CD14-positive monocyte (primary cell): ENCODE measurements at regions not wholly inside any gene's neighbourhood (a gene's known extent, or its start where the extent isn't known, plus 50 kb on each side); places are given as distances from the start of the nearest gene placed in this dataset.

ENCODE experiments used
- DNase-seq, 3 donors: peaks; one replicate each; pipeline ENCODE4 v3.0.0-alpha.2; 2011 to 2022
- H2AFZ ChIP-seq: 2 replicates; pipeline ENCODE4 v1.6.0; 2012; ENCODE audit warnings: mild to moderate bottlenecking, low read depth, low read length, inconsistent platforms; ENCODE audit not compliant: insufficient read depth, poor library complexity, severe bottlenecking
- H3K27ac ChIP-seq, 2 donors: 1 replicate in 1 of 2; 2 replicates in 1 of 2; pipeline ENCODE4 v1.5.1; 2012 to 2013; ENCODE audit warnings: low read length in 2 of 2, control low read depth in 1 of 2, inconsistent platforms in 1 of 2, low read depth in 1 of 2, mild to moderate bottlenecking in 1 of 2
- H3K27me3 ChIP-seq, 2 donors: one replicate each; pipeline versions ENCODE4 v1.6.0 to v1.6.1; 2011 to 2013; ENCODE audit warnings: low read length in 2 of 2; ENCODE audit not compliant: control insufficient read depth in 2 of 2, insufficient read depth in 2 of 2
- H3K36me3 ChIP-seq, 2 donors: replicated peaks in 1 of 2; 1 replicate in 1 of 2; 2 replicates in 1 of 2; pipeline versions ENCODE4 v1.5.1 to v1.6.1; 2012 to 2013; ENCODE audit warnings: low read length in 2 of 2, control low read depth in 1 of 2, inconsistent platforms in 1 of 2, mild to moderate bottlenecking in 1 of 2; ENCODE audit not compliant: insufficient read depth in 2 of 2, control insufficient read depth in 1 of 2
- H3K4me1 ChIP-seq, 2 donors: 1 replicate in 1 of 2; 2 replicates in 1 of 2; pipeline versions ENCODE4 v1.5.1 to v1.6.1; 2012 to 2013; ENCODE audit warnings: low read length in 2 of 2, control low read depth in 1 of 2, inconsistent platforms in 1 of 2, mild to moderate bottlenecking in 1 of 2, moderate library complexity in 1 of 2; ENCODE audit not compliant: insufficient read depth in 2 of 2, control insufficient read depth in 1 of 2
- H3K4me2 ChIP-seq: replicated peaks from 2 replicates; pipeline ENCODE3; 2012; ENCODE audit warnings: low read length, moderate library complexity, mild to moderate bottlenecking; ENCODE audit not compliant: poor library complexity, severe bottlenecking; ENCODE audit errors: extremely low read depth
- H3K4me3 ChIP-seq, 3 experiments: fragments of 200-600 bp in 1 of 3; sonication (generic) in 1 of 3; replicated peaks in 1 of 3; 1 replicate in 2 of 3; 2 replicates in 1 of 3; pipeline ENCODE4 v1.5.1; 2011 to 2013; ENCODE audit warnings: low read length in 3 of 3, mild to moderate bottlenecking in 3 of 3, control low read depth in 2 of 3, low read depth in 2 of 3, inconsistent platforms in 1 of 3, moderate library complexity in 1 of 3
- H3K79me2 ChIP-seq: 2 replicates; pipeline ENCODE4 v1.6.0; 2012; ENCODE audit warnings: mild to moderate bottlenecking, control low read depth, inconsistent platforms, low read length, moderate library complexity; ENCODE audit not compliant: insufficient read depth
- H3K9ac ChIP-seq: 2 replicates; pipeline ENCODE4 v1.6.0; 2017; ENCODE audit warnings: low read length, mild to moderate bottlenecking; ENCODE audit not compliant: insufficient read depth, poor library complexity, severe bottlenecking
- H3K9me3 ChIP-seq, 2 donors: replicated peaks in 1 of 2; 1 replicate in 1 of 2; 2 replicates in 1 of 2; pipeline versions ENCODE4 v1.5.1 to v1.6.1; 2012 to 2013; ENCODE audit warnings: low read length in 2 of 2, control low read depth in 1 of 2; ENCODE audit not compliant: control insufficient read depth in 1 of 2, insufficient read depth in 1 of 2
- H4K20me1 ChIP-seq: 2 replicates; pipeline ENCODE4 v1.6.0; 2012; ENCODE audit warnings: mild to moderate bottlenecking, low read length, control low read depth, moderate library complexity; ENCODE audit not compliant: insufficient read depth
- H3K27ac Mint-ChIP-seq, 7 donors: one replicate each; pipeline ENCODE4 v1.8.0; 2020; ENCODE audit warnings: mild to moderate bottlenecking in 7 of 7, mixed read lengths in 7 of 7, moderate library complexity in 6 of 7, inconsistent platforms in 2 of 7
- H3K27me3 Mint-ChIP-seq, 3 donors: one replicate each; pipeline ENCODE4 v1.8.0; 2021 to 2022; ENCODE audit warnings: low read depth in 3 of 3, mild to moderate bottlenecking in 3 of 3, mixed read lengths in 3 of 3, moderate library complexity in 3 of 3, inconsistent platforms in 1 of 3
- H3K36me3 Mint-ChIP-seq, 2 donors: one replicate each; pipeline ENCODE4 v1.8.0; 2020; ENCODE audit warnings: mixed read lengths in 2 of 2, inconsistent platforms in 1 of 2, mild to moderate bottlenecking in 1 of 2
- H3K4me1 Mint-ChIP-seq: one replicate; pipeline ENCODE4 v1.8.0; 2020; ENCODE audit warnings: mild to moderate bottlenecking, mixed read lengths
- H3K4me3 Mint-ChIP-seq, 2 donors: one replicate each; pipeline ENCODE4 v1.8.0; 2020; ENCODE audit warnings: mild to moderate bottlenecking in 2 of 2, mixed read lengths in 2 of 2, moderate library complexity in 1 of 2
- H3K9me3 Mint-ChIP-seq, 7 donors: one replicate each; pipeline ENCODE4 v1.8.0; 2020 to 2022; ENCODE audit warnings: mixed read lengths in 7 of 7, mild to moderate bottlenecking in 6 of 7, moderate library complexity in 6 of 7, inconsistent platforms in 2 of 7
- WGBS: methylation state at CpG from one replicate; pipeline ENCODE4 v1.1.5; 2013; ENCODE audit warnings: missing lambda C conversion rate; ENCODE audit not compliant: insufficient coverage; 5-methylcytosine and 5-hydroxymethylcytosine counted together
- intact Hi-C, 2 donors: fragments of 100-400 bp; cut with micrococcal nuclease; formaldehyde crosslinking; loops; one replicate each; pipeline versions ENCODE4 v1.15.0 to v1.15.1; 2023
- TF ChIP-seq, protein P1 (sequence below): fragments of 200-600 bp; IDR thresholded peaks from one replicate; pipeline ENCODE4 v1.8.0; 2022; ENCODE audit warnings: antibody characterized with exemption, mild to moderate bottlenecking

DNA sequence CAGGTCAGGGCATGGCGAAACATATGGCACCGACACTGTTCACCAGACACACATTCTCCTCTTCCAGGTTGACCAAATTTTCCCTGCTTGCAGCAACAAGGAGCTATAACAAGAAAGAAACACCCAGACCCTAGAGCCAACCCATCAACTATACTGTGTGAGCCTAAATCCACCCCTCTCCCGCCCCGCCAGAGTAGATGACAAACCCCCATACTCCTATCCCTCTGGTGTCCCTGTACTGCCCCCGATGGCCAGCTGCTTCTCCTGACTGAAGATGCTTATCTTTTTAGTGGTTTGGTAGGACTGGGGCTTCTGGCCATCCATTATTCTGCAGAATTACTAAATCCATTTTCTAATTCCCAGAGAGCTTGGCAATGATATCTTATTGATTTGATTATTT is 70.1 kb upstream of the EEPD1 start:
- Histone ChIP-seq H3K27me3 (no peaks in the 10 kb centered on the region), H3K27ac (no peak overlapping the region), H3K4me3 (no peak overlapping the region), H3K4me1 (no peaks in the 10 kb centered on the region), H3K9ac (no peak overlapping the region), H3K36me3 (no peaks in the 10 kb centered on the region), H3K9me3 (peaks cover 1 to 3% of the 10 kb centered on the region in 2 donors), H3K79me2 (no peaks in the 10 kb centered on the region), H3K4me2 (no peak overlapping the region), H4K20me1 (no peaks in the 10 kb centered on the region), H2AFZ (no peak overlapping the region)
- Mint-ChIP-seq H3K27ac (no peak overlapping the region), H3K9me3 (peaks cover 0 to 3% (median under 1%) of the 10 kb centered on the region in 7 donors), H3K36me3 (no peaks in the 10 kb centered on the region), H3K4me1 (no peaks in the 10 kb centered on the region), H3K27me3 (peaks cover 3 to 6% (median 4%) of the 10 kb centered on the region in 3 donors), H3K4me3 (no peak overlapping the region)
- TF ChIP-seq, protein P1, sequence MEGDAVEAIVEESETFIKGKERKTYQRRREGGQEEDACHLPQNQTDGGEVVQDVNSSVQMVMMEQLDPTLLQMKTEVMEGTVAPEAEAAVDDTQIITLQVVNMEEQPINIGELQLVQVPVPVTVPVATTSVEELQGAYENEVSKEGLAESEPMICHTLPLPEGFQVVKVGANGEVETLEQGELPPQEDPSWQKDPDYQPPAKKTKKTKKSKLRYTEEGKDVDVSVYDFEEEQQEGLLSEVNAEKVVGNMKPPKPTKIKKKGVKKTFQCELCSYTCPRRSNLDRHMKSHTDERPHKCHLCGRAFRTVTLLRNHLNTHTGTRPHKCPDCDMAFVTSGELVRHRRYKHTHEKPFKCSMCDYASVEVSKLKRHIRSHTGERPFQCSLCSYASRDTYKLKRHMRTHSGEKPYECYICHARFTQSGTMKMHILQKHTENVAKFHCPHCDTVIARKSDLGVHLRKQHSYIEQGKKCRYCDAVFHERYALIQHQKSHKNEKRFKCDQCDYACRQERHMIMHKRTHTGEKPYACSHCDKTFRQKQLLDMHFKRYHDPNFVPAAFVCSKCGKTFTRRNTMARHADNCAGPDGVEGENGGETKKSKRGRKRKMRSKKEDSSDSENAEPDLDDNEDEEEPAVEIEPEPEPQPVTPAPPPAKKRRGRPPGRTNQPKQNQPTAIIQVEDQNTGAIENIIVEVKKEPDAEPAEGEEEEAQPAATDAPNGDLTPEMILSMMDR, result no peak
- WGBS, result 94% methylated on average over 2 of the region's 5 CpGs
- intact Hi-C loops, result no loop called here
- DNase-seq, result no peak

- no peak overlapping the region for H3K9ac ChIP-seq
- no peak overlapping the region for H2AFZ ChIP-seq
- TF ChIP-seq, protein P1, result no peak
- H3K27me3 ChIP-seq, result no peaks in the 10 kb centered on the region
- H3K27ac ChIP-seq, result no peak overlapping the region
- H3K4me3 ChIP-seq, result no peak overlapping the region
- Mint-ChIP-seq H3K27ac (no peak overlapping the region), H3K4me3 (no peak overlapping the region), H3K27me3 (peaks cover 3 to 6% (median 4%) of the 10 kb centered on the region in 3 donors), H3K4me1 (no peaks in the 10 kb centered on the region), H3K36me3 (no peaks in the 10 kb centered on the region), H3K9me3 (peaks cover 2 to 10% (median 8%) of the 10 kb centered on the region in 7 donors)
- H4K20me1 ChIP-seq, result no peaks in the 10 kb centered on the region
- no peaks in the 10 kb centered on the region for H3K4me1 ChIP-seq
- H3K9me3 ChIP-seq, result peaks cover 4 to 7% of the 10 kb centered on the region in 2 donors
- no peak overlapping the region for H3K4me2 ChIP-seq
- H3K36me3 ChIP-seq, result no peaks in the 10 kb centered on the region
- intact Hi-C loops, result no loop called here
- DNase-seq, result no peak
- WGBS, result 97% methylated on average over 8 of the region's 12 CpGs
- no peaks in the 10 kb centered on the region for H3K79me2 ChIP-seq
Observed at GRCh38 chr7:36083626-36084380, 69.3 kb upstream of the EEPD1 start.
